Glutamatergic neuron (in vitro differentiated cells): ENCODE measurements at regions not wholly inside any gene's neighbourhood (a gene's known extent, or its start where the extent isn't known, plus 50 kb on each side); places are given as distances from the start of the nearest gene placed in this dataset.
"Not testable (repeated sequence)": the region's sequence is repeated elsewhere in the genome, so short reads cannot be mapped to it uniquely, and the experiment has no call there.

Experiments
- DNase-seq: peaks from one replicate; pipeline ENCODE4 v3.0.0; 2022
- H3K27ac Mint-ChIP-seq: one replicate; pipeline ENCODE4 v1.8.0; 2020; ENCODE audit warnings: mild to moderate bottlenecking, mixed read lengths, inconsistent platforms; ENCODE audit not compliant: unreplicated experiment
- H3K27me3 Mint-ChIP-seq: one replicate; pipeline ENCODE4 v1.8.0; 2020; ENCODE audit warnings: mild to moderate bottlenecking, moderate library complexity, mixed read lengths, inconsistent platforms; ENCODE audit not compliant: unreplicated experiment
- H3K36me3 Mint-ChIP-seq: one replicate; pipeline ENCODE4 v1.8.0; 2020; ENCODE audit warnings: mild to moderate bottlenecking, mixed read lengths, inconsistent platforms; ENCODE audit not compliant: unreplicated experiment
- H3K4me1 Mint-ChIP-seq: one replicate; pipeline ENCODE4 v1.8.0; 2020; ENCODE audit warnings: mild to moderate bottlenecking, low read depth, mixed read lengths, inconsistent platforms; ENCODE audit not compliant: unreplicated experiment
- H3K4me3 Mint-ChIP-seq: one replicate; pipeline ENCODE4 v1.8.0; 2020; ENCODE audit warnings: mild to moderate bottlenecking, mixed read lengths, inconsistent platforms; ENCODE audit not compliant: unreplicated experiment
- H3K9me3 Mint-ChIP-seq: one replicate; pipeline ENCODE4 v1.8.0; 2020; ENCODE audit warnings: mild to moderate bottlenecking, moderate library complexity, mixed read lengths, inconsistent platforms; ENCODE audit not compliant: unreplicated experiment
- CTCF ChIP-seq: fragments of 200-600 bp; sonication (generic); IDR thresholded peaks from one replicate; pipeline ENCODE4 v1.5.0; 2021; ENCODE audit not compliant: partially characterized antibody, unreplicated experiment

- Mint-ChIP-seq H3K9me3 (no peaks in the 10 kb centered on the region), H3K27ac (no peak overlapping the region), H3K4me1 (peaks cover 1% of the 10 kb centered on the region), H3K27me3 (no peaks in the 10 kb centered on the region), H3K4me3 (no peak overlapping the region), H3K36me3 (no peaks in the 10 kb centered on the region)
- no peak for DNase-seq
- no peak for TF ChIP-seq CTCF
Measured at GRCh38 chr2:37753758-37754157, 82.3 kb upstream of the CDC42EP3 start.

GRCh38 chr2:37755961-37756559 lies 84.6 kb upstream of the CDC42EP3 start:
- not testable (repeated sequence) for H3K36me3 Mint-ChIP-seq, H3K4me3 Mint-ChIP-seq, H3K9me3 Mint-ChIP-seq, DNase-seq, H3K27me3 Mint-ChIP-seq, H3K4me1 Mint-ChIP-seq, H3K27ac Mint-ChIP-seq

- not testable (repeated sequence) for H3K9me3 Mint-ChIP-seq, H3K36me3 Mint-ChIP-seq, DNase-seq, H3K27me3 Mint-ChIP-seq, H3K4me1 Mint-ChIP-seq, H3K4me3 Mint-ChIP-seq, H3K27ac Mint-ChIP-seq
Measured at GRCh38 chr2:37757456-37757855, 86.0 kb upstream of the CDC42EP3 start.

GRCh38 chr2:37758141-37758601 lies 86.7 kb upstream of the CDC42EP3 start:
- H3K9me3 Mint-ChIP-seq, H3K27ac Mint-ChIP-seq, H3K4me3 Mint-ChIP-seq, H3K4me1 Mint-ChIP-seq, H3K27me3 Mint-ChIP-seq, H3K36me3 Mint-ChIP-seq, DNase-seq: not testable (repeated sequence)

GRCh38 chr2:37759989-37760388 lies 88.5 kb upstream of the CDC42EP3 start:
- H3K27ac Mint-ChIP-seq, H3K27me3 Mint-ChIP-seq, H3K9me3 Mint-ChIP-seq, DNase-seq, H3K4me3 Mint-ChIP-seq, H3K36me3 Mint-ChIP-seq, H3K4me1 Mint-ChIP-seq: not testable (repeated sequence)

GRCh38 chr2:37760471-37760870 lies 89.0 kb upstream of the CDC42EP3 start:
- Mint-ChIP-seq H3K27me3 (no peaks in the 10 kb centered on the region), H3K4me3 (no peak overlapping the region), H3K36me3 (no peaks in the 10 kb centered on the region), H3K4me1 (no peaks in the 10 kb centered on the region), H3K27ac (no peak overlapping the region), H3K9me3 (no peaks in the 10 kb centered on the region)
- no peak for TF ChIP-seq CTCF
- no peak for DNase-seq

DNA sequence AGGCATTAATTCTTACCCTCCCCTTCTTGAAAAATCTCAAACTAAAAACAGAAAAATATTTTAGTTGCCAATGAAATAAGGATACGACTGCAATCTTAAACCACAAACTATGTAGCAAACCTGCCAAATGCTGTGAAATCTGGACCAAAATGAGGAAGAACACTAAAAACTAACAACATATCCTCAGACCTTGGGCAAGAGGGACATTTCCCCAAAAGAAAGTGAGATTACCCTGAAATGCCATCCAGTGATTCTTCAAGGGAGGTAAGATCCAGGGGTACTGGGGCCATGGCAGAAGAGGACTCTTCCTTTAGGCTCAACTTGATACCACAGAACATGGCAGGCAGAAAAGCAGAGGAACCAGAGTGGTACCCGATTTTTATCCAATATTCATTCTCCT lies 90.8 kb upstream of the CDC42EP3 start:
- not testable (repeated sequence) for H3K4me3 Mint-ChIP-seq, H3K9me3 Mint-ChIP-seq, H3K4me1 Mint-ChIP-seq, H3K27me3 Mint-ChIP-seq, H3K36me3 Mint-ChIP-seq, H3K27ac Mint-ChIP-seq, DNase-seq
